ENCODE measurements at regions not wholly inside any gene's neighbourhood (a gene's known extent, or its start where the extent isn't known, plus 50 kb on each side); places are given as distances from the start of the nearest gene placed in this dataset.

DNA sequence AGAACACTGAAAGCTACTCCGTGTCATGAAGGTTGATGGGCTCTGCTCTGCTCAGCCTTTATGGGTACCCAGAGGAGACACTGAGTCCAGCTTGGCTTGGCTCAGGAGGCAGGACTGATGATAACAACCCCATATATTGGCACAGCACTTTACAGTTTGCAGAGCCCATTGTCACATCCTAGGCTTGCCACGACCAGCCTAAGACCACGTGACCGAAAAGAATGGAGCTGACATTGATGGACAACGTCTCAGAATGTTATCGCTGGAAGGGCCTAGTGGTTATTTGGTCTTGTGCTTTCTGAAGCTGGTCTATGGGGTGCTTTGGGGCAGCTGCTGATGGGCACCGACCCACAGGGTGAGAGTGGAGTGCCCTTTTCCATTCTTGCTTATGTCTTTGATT is 72.9 kb upstream of the RUNX3 start:
- DNase-seq (ENCODE audit: low read depth in 2 of 2) = no peak

GRCh38 chr1:25001125-25001915 is 71.2 kb upstream of the RUNX3 start:
- DNase-seq (ENCODE audit: low read depth in 2 of 2) = no peak

DNA sequence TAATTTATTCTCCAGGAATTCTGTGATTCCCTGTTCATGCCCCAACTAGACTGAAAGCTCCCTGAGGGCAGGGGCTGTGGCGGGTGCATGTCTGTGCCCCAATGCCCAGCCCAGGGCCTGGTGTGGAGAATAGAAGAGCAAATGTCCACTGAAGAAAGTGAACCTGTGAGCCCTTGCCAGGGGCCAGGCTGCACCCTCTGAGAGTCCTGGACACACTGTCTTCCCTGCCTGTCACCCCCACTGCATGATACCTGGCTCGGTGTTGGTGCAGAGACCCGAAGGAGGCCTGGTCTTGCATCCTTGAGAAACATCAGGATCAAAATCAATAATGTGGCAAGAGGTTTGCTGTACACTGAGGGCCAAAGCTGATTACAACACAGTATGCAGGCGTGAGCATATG is 69.8 kb upstream of the RUNX3 start:
- DNase-seq (ENCODE audit: low read depth in 2 of 2) = no peak

DNA sequence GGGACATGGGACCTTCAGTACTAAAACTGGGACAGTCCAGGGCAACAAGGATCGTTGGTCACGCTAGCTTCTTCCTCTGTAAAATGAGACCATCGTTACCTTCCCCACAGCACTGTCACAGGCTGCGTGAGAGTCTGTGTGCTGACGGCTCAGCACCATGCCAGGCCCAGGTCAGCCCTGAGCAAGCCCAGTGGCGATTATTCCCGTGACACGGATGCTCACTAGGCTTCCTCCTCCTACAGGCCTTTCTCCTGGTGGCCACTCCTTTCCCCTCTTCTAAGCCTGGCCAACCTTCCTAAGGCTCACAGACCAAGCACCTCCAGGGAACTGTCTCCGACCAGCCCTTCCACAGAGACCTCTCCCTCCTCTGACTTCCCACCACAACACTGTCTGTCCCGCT is 69.3 kb upstream of the RUNX3 start:
- no peak for DNase-seq (ENCODE audit: low read depth in 2 of 2)

DNA sequence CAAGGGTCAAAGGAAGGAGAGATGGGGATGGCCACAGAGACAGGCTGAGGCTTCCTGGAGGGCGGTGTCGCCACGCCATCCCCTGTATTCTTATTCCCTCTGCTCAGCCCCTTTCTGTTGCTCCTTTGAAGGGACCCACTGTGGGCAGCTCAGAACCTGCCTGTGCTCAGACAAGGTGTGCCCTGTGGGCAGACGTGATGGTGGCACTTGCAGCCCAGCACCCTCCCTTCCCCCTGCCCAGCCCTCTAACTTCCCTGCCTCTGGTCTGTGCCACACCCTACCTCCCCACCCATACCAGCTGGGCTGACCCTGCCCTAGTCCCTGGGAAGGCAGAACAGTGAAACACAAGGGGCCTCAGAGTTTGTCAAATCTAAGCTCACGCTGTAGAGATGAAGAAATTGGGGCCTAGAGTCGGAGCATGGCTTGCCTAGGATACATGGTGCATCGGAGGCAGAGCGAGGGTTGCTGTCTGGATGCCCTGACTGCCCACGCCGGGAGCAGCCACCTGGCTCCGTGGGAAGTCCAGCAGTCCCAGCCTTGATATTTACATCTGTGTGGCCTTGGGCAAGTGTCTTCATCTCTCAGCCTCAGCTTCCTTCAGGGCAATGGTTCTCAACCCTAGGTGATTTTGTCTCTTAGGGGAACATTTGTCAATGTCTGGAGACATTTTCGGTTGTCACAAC is 68.6 kb upstream of the RUNX3 start:
- no peak for DNase-seq (ENCODE audit: low read depth in 2 of 2)

- DNase-seq (ENCODE audit: low read depth in 2 of 2) = no peak
Observed at GRCh38 chr1:24996983-24997893, 67.2 kb upstream of the RUNX3 start.

DNA sequence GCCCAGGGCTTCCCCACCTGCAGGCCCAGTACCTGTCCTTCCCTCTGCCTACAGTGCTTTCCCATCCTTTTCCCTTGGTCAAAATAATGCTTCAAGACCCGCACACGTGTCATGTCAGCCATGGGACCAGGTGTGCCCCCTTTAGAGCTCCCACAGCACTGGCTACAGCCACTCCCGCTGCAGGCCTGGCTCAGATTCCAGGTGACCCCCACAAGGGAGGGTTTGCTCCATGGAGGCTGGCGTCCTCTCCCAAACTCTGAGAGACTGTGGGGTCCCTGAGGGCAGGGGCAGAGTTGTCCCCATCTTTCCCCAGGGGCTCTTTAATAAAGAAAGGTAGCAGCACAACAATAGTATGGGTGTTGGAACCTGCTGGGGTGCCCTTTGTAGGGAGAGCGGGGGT is 66.4 kb upstream of the RUNX3 start:
- DNase-seq (ENCODE audit: low read depth in 2 of 2) = no peak

GRCh38 chr1:24995661-24996060 is 65.6 kb upstream of the RUNX3 start:
- no peak for DNase-seq (ENCODE audit: low read depth in 2 of 2)

DNA sequence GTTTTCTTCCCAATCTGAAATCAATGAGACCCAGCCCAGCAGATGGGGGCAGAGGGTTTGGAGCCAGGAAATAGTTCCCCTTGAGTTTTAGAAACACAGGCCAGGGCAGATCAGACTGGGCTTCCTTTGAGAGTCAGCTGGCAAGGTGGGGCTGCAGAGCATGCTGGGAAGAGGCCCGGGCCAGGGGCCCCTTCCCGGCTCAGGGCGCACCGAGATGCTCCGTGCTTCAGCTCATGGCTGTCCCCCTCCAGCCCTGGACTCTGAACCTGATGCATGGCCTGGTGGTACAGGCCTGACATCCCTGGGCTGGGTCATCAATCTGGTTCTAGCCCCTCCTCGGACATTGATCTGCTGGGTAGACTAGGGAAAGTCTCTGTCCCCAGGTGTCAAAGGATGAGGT is 65.1 kb upstream of the RUNX3 start:
- DNase-seq (ENCODE audit: low read depth in 2 of 2) = no peak

GRCh38 chr1:24993871-24994580 is 64.0 kb upstream of the RUNX3 start:
- DNase-seq (ENCODE audit: low read depth in 2 of 2) = no peak

GRCh38 chr1:24992761-24993211 is 62.7 kb upstream of the RUNX3 start:
- DNase-seq (ENCODE audit: low read depth in 2 of 2) = no peak

DNA sequence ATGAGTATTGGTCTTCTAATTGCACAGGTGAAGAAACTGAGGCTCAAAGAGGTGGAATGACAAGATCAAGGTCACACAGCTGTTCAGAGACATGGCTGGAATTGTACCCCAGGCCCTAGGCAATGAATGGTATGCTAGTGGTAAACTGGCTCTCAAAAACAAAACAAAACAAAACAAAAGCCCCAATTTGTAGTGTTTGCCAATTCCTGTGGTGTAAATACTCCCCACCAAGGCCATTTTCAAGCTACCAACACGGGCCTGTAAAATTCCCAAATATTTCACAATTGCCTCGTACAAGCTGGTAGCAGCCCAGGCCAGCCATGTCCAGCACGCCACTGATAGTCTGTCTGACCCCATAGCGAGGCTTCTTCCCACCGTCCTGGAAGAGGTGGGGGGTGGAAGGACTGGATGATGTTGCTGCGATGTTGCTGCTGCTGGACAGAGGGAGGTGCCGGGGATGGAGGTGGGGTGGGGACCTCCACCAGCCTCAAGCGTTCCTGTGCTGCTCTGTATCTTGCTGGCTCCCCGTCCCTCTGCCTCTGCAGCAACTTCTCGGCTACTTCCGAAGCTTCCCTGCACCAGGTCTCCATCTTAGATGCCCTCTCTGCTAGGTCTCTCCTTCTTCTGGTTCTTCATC is 62.2 kb upstream of the RUNX3 start:
- no peak for DNase-seq (ENCODE audit: low read depth in 2 of 2)

DNA sequence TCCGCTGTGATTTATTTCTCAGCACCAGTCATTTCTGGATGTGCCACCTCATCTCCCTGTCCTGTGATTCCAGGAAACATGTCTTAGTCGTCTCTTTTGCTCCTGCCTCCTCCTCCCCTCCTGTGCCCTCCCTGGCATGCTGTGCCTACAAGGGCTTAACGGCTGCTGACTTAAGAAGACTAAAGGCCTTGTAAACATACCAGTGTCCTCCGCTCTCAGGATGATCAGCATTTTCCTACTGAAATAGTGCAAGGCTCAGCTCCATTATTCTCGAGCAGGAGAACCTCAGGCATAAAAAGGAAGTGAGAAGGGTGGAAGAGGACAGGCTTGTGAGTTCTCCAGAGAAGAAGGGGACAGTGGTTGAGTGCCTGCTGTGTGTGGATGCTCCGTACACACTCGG is 61.6 kb upstream of the RUNX3 start:
- no peak for DNase-seq (ENCODE audit: low read depth in 2 of 2)

DNA sequence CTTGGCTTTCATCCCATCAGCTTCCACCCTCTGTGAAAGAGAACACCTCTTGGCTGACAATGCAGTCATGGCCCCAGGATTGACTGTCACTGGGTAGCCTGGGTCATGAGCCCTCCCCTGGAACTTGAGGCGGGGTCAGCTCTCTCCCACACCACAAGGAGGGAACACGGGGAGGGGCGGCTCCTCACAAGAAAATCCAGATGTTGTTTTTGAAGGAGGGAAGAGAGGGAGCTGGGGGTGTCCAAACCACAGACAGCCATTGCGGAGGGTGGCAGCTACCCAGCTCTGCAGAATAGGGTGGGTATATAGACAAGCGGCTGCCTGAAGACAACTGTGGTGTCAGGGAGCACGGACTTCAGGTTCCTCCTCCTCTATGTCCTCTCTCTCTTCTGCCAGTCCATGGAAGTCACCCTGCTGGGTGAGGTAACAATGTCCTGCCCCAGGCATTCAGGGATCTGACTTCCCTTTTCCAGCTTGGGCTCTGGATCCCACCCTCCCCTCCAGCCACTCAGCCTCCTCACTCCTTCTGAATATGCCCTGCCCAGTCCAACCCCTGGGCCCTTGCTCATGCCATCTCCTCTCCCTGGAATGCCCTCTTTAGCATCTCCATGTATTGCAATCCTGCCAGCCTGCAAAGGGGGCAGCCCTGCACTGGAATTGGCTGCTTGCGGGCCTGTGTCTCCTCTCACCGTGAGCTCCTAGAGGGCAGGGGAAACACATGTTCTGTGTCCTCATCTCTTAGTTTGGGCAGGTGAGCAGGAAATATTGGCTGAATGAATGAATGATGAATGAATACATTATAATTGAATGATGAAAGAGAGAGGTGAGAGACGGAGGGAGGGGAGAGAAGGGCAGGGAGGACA is 60.9 kb upstream of the RUNX3 start:
- no peak for DNase-seq (ENCODE audit: low read depth in 2 of 2)

- DNase-seq (ENCODE audit: low read depth in 2 of 2) = no peak
Observed at GRCh38 chr1:24990136-24990535, 60.1 kb upstream of the RUNX3 start.

- no peak for DNase-seq (ENCODE audit: low read depth in 2 of 2)
Observed at GRCh38 chr1:24989082-24989481, 59.0 kb upstream of the RUNX3 start.

GRCh38 chr1:24988558-24988912 is 58.5 kb upstream of the RUNX3 start:
- no peak for DNase-seq (ENCODE audit: low read depth in 2 of 2)

- no peak for DNase-seq (ENCODE audit: low read depth in 2 of 2)
Observed at GRCh38 chr1:24987875-24988557, 57.9 kb upstream of the RUNX3 start.

DNA sequence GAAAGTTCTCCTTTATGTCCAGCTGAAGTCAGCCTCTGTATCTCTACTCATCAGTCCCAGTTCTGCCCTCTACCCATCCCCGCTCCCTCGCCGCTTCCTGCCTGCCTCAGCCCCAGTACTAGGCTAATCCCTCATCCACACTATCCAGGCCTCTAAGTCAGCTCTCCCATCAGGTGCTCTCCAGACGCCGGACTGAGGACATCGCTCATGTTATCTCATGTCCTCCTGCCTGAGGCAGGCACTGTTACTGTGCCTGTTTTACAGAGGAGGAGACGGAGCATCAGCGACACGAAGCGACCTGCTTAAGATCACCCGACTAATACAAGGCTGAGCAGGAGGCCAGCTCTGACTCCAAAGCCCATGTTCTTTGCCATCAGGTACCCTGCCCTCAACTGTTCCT is 57.3 kb upstream of the RUNX3 start:
- no peak for DNase-seq (ENCODE audit: low read depth in 2 of 2)
